ENCODE measurements at regions not wholly inside any gene's neighbourhood (a gene's known extent, or its start where the extent isn't known, plus 50 kb on each side); places are given as distances from the start of the nearest gene placed in this dataset.

DNA sequence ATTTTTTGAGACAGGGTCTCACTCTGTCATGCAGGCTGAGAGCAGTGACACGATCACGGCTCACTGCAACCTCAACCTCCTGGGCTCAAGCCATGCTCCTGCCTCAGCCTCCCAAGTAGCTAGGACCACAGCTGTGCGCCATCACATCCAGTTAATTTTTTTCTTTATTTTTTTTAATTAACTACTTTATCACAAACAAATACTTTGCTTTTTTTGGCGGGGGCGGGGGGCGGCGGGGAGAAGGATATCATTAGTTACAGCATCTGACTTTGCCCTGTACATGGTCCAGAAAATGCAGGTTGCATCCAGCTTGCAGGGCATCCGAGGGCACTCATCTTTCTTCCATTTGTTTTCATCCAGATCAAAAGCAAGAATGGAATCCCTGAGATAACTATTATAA lies 201.8 kb upstream of the IER5L start:
- DNase-seq (ENCODE audit: low read depth) = no peak
- no peak overlapping the region for H3K4me3 ChIP-seq (ENCODE audit: low read length)
- TF ChIP-seq, protein P1, sequence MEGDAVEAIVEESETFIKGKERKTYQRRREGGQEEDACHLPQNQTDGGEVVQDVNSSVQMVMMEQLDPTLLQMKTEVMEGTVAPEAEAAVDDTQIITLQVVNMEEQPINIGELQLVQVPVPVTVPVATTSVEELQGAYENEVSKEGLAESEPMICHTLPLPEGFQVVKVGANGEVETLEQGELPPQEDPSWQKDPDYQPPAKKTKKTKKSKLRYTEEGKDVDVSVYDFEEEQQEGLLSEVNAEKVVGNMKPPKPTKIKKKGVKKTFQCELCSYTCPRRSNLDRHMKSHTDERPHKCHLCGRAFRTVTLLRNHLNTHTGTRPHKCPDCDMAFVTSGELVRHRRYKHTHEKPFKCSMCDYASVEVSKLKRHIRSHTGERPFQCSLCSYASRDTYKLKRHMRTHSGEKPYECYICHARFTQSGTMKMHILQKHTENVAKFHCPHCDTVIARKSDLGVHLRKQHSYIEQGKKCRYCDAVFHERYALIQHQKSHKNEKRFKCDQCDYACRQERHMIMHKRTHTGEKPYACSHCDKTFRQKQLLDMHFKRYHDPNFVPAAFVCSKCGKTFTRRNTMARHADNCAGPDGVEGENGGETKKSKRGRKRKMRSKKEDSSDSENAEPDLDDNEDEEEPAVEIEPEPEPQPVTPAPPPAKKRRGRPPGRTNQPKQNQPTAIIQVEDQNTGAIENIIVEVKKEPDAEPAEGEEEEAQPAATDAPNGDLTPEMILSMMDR (conservative IDR thresholded peaks at IDR 0.05; ENCODE audit: low read length) = no peak

DNA sequence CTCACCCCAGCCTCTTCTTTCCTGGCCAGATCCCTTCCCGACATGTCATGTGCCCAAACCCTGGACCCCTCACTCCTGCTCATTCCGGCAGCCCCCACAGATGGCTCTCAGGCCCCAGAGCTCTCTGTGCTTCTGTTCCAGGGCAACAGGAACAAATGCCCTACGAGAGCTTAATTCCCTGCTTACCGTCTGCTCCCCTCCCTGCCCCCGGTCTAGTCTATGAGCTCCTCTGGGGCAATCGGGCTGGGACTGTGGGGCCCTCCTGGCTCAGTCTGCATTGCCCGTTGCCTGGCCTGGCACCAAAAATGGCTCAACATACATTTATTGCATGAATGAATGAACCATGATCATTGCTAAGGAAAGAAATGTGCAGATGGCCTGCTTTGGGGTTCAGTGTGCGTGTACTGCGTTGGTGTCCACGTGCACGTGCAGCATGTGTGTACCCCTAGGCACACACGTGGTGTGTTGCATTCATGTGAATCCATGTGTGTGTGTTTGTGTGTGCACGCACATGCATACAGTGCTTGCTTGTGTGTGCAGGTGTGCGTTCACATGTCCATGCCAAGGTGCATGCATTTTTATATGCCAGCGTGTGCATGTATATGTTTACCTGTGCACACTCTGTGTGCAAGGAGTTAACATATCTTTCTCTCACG lies 201.2 kb upstream of the IER5L start:
- TF ChIP-seq, protein P1 (conservative IDR thresholded peaks at IDR 0.05; ENCODE audit: low read length) = no peak
- H3K4me3 ChIP-seq (ENCODE audit: low read length) = no peak overlapping the region
- no peak for DNase-seq (ENCODE audit: low read depth)

DNA sequence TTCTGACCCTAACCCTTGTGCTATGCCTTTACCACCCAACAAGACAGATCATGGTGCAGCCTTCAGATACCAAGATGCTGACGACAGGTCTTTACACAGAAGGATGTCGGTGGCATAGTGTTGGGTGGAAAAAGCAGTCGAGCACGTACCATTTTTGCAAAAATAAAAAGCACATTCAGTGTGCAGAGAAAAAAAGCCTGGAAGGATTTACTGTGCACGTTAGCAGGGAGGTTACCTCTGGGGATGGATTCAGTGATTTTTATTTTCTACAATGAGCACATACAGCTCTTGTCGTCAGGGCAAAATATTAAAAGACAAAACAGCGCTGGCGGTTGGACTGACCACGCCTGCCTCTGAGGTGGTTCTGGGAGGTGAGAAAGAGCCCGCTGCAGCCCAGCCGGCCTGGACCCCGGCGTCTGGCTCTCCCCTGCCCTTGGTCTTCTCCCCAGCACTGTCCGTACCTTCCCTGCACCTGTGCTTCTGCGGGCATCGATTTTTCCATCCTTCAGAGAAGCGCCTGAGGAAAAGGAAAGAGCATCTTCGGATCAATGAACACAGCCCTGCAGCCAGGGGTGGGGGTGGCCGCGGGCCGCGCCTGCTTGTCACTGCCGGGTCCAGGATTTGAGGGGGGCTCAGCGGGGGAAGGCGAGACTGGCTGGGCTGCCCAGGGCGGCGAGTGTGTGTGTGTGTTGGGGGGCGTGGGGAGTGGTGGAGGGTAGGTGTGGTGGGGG lies 200.0 kb upstream of the IER5L start:
- H3K4me3 ChIP-seq (ENCODE audit: low read length) = no peak overlapping the region
- TF ChIP-seq, protein P1 (conservative IDR thresholded peaks at IDR 0.05; ENCODE audit: low read length) = no peak
- DNase-seq (ENCODE audit: low read depth) = no peak

DNA sequence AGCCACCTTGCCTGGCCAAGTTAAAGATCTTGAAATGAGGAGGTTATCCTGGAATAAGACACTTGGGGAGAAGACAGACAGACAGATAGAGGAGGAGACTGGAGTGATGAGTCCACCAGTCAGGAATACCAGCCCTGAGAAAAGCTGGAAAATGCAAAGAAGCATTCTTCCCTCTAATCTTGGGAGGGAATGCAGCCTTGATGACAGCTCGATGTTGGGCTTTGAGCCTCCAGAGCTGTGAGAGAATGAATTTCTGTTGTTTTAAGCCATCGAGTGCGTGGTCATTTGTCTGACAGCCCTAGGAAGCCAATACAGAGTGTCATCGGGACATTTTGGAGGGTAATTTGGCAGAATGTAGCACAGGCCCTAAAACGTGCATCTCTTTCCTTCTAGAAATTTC lies 199.1 kb upstream of the IER5L start:
- DNase-seq (ENCODE audit: low read depth) = no peak
- TF ChIP-seq, protein P1 (conservative IDR thresholded peaks at IDR 0.05; ENCODE audit: low read length) = no peak
- H3K4me3 ChIP-seq (ENCODE audit: low read length) = no peak overlapping the region

DNA sequence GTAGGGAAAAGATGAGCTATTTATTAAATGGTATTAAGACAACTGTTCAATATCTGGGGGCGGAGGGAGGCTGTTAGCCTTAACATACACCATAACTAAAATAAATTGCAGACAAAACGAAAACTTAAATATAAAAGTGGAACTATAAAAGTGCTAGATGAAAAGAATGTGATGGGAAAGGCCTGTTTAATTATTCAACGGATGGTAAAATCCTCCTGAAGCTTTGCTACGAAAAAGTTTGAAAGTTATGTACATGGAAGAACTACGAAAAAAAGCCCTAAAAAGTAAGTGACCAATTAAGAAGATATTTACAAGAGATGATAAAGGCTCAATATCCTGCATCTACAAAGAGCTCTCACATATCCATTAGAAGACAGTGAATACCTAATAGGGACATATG lies 197.8 kb upstream of the IER5L start:
- no peak overlapping the region for H3K4me3 ChIP-seq (ENCODE audit: low read length)
- TF ChIP-seq, protein P1 (conservative IDR thresholded peaks at IDR 0.05; ENCODE audit: low read length) = no peak
- no peak for DNase-seq (ENCODE audit: low read depth)

DNA sequence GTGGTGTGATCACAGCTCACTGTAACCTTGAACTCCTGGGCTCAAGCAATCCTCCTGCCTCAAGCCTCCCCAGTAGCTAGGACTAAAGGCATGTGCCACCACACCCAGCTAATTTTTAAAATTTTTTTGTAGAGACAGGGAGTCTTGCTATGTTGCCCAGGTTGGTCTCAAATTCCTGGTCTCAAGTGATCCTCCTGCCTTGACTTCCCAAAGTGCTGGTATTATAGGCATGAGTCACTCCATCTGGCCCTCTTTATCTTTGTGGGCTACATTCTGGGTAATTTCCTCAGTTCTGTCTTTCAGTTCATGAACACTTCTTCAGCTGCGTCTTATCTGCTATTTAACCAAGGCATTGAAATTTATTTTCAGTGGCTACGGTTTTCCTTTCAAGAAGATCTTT lies 196.6 kb upstream of the IER5L start:
- TF ChIP-seq, protein P1 (conservative IDR thresholded peaks at IDR 0.05; ENCODE audit: low read length) = no peak
- H3K4me3 ChIP-seq (ENCODE audit: low read length) = no peak overlapping the region
- DNase-seq (ENCODE audit: low read depth) = no peak

DNA sequence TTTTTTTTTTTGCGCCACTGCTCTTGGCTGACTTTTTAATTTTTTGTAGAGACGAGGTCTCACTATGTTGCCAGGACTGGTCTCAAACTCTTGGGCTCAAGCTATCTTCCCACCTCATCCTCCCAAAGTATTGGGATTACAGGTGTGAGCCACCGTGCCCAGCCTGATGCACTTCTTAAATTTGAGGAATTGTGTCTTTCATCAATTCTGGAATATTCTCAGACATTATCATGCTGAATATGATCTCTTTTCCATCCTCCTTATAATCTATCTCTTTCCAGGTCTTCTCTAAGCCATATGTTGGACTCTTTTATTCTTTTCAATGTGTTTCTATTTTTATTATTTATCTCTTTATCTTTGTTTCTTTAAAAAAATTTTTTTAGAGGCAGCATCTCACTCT lies 196.2 kb upstream of the IER5L start:
- H3K4me3 ChIP-seq (ENCODE audit: low read length) = no peak overlapping the region
- TF ChIP-seq, protein P1 (conservative IDR thresholded peaks at IDR 0.05; ENCODE audit: low read length) = no peak
- DNase-seq (ENCODE audit: low read depth) = no peak
